Karpas-422 (cell line): ENCODE measurements at regions not wholly inside any gene's neighbourhood (a gene's known extent, or its start where the extent isn't known, plus 50 kb on each side); places are given as distances from the start of the nearest gene placed in this dataset.
"Not testable (repeated sequence)": the region's sequence is repeated elsewhere in the genome, so short reads cannot be mapped to it uniquely, and the experiment has no call there.

Experiments used
- DNase-seq: peaks from one replicate; pipeline ENCODE4 v3.0.0-alpha.2; 2015
- H2AFZ ChIP-seq: fragments of 200-600 bp; sonication (generic); 2 replicates; pipeline ENCODE4 v1.6.1; 2014; ENCODE audit warnings: antibody characterized with exemption, low read length, mixed read lengths
- H3K27ac ChIP-seq: fragments of 200-600 bp; sonication (generic); 2 replicates; pipeline ENCODE4 v1.5.1; 2014; ENCODE audit warnings: mild to moderate bottlenecking, low read length, moderate library complexity
- H3K27me3 ChIP-seq: fragments of 200-600 bp; sonication (generic); 2 replicates; pipeline ENCODE4 v1.6.1; 2014; ENCODE audit warnings: low read length, mixed read lengths
- H3K36me3 ChIP-seq: fragments of 200-600 bp; sonication (generic); 2 replicates; pipeline ENCODE4 v1.6.1; 2014; ENCODE audit warnings: low read length, mixed read lengths; ENCODE audit not compliant: insufficient read depth
- H3K4me1 ChIP-seq: fragments of 200-600 bp; sonication (generic); 2 replicates; pipeline ENCODE4 v1.6.1; 2014; ENCODE audit warnings: mild to moderate bottlenecking, low read length, mixed read lengths
- H3K4me2 ChIP-seq: fragments of 200-600 bp; sonication (generic); 2 replicates; pipeline ENCODE4 v1.6.1; 2014; ENCODE audit warnings: low read length, low read depth, mild to moderate bottlenecking; ENCODE audit not compliant: poor library complexity, severe bottlenecking
- H3K4me3 ChIP-seq: fragments of 200-600 bp; sonication (generic); 2 replicates; pipeline ENCODE4 v1.5.1; 2014; ENCODE audit warnings: mild to moderate bottlenecking, antibody characterized with exemption, low read length, mixed read lengths
- H3K79me2 ChIP-seq: fragments of 200-600 bp; sonication (generic); 2 replicates; pipeline ENCODE4 v1.6.1; 2014; ENCODE audit warnings: mild to moderate bottlenecking, low read length, mixed read lengths
- H3K9ac ChIP-seq: fragments of 200-600 bp; sonication (generic); 2 replicates; pipeline ENCODE4 v1.6.0; 2014; ENCODE audit warnings: low read length
- H3K9me2 ChIP-seq: fragments of 200-600 bp; sonication (generic), shearing (Covaris generic); replicated peaks from 2 replicates; pipeline ENCODE4 v1.6.0; 2014; ENCODE audit warnings: mild to moderate bottlenecking, low read length, moderate library complexity; ENCODE audit not compliant: insufficient read depth
- H3K9me3 ChIP-seq: fragments of 300-700, 200-600 bp; sonication (generic); 2 replicates; pipeline ENCODE4 v1.6.1; 2014; ENCODE audit warnings: low read length, mixed read lengths
- H4K20me1 ChIP-seq: fragments of 200-600 bp; sonication (generic); 2 replicates; pipeline ENCODE4 v1.6.1; 2014; ENCODE audit warnings: mild to moderate bottlenecking, antibody characterized with exemption, low read length, low read depth; ENCODE audit not compliant: insufficient read depth

DNA sequence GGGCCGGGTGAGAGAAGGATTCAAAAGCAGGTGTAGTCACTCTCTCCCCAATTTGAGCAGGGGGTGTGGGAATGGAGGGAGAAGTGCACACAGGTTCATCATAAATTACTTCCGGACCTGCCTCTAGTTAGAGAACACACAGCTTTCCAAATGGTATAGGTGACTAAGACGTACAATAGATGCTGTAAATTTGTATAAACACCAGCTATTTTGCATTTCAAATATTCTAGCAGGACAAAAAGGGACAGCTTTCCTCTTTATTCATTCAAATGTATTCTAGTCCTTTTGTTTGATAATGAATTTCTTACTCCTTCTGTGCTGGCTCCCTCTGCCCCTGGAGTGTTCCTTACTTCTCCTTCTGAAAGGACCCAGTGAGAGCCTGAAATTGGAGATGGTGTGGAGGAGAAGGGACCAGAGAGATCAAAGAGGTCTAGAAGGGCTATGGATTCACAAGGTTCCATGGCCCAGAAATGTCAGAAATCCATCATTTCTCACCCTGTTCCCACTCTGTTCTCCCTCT lies 53.2 kb upstream of the SH3BP4 start:
- Histone ChIP-seq H3K27ac (no peak overlapping the region), H3K27me3 (no peaks in the 10 kb centered on the region), H3K9me2 (no peaks in the 10 kb centered on the region), H3K36me3 (no peaks in the 10 kb centered on the region), H3K9me3 (no peaks in the 10 kb centered on the region), H3K9ac (no peak overlapping the region), H4K20me1 (no peaks in the 10 kb centered on the region), H3K4me1 (no peaks in the 10 kb centered on the region), H3K4me3 (no peak overlapping the region), H3K4me2 (no peak overlapping the region), H2AFZ (no peak overlapping the region), H3K79me2 (no peaks in the 10 kb centered on the region)
- DNase-seq: no peak

DNA sequence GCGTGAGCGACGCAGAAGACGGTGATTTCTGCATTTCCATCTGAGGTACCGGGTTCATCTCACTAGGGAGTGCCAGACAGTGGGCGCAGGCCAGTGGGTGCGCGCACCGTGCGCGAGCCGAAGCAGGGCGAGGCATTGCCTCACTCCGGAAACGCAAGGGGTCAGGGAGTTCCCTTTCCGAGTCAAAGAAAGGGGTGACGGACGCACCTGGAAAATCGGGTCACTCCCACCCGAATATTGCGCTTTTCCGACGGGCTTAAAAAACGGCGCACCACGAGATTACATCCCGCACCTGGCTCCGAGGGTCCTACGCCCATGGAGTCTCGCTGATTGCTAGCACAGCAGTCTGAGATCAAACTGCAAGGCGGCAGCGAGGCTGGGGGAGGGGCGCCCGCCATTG lies 63.4 kb upstream of the SH3BP4 start:
- H3K9me2 ChIP-seq, H3K27ac ChIP-seq, H3K9ac ChIP-seq, DNase-seq, H3K4me1 ChIP-seq, H3K4me3 ChIP-seq, H3K79me2 ChIP-seq, H3K9me3 ChIP-seq, H3K27me3 ChIP-seq, H2AFZ ChIP-seq, H4K20me1 ChIP-seq, H3K36me3 ChIP-seq, H3K4me2 ChIP-seq: not testable (repeated sequence)

GRCh38 chr2:234887195-234887594 lies 64.6 kb upstream of the SH3BP4 start:
- H4K20me1 ChIP-seq: no peaks in the 10 kb centered on the region
- H3K4me2 ChIP-seq: no peak overlapping the region

GRCh38 chr2:234885886-234886285 lies 65.9 kb upstream of the SH3BP4 start:
- no peaks in the 10 kb centered on the region for H3K36me3 ChIP-seq
- no peak overlapping the region for H3K4me2 ChIP-seq
- no peak for DNase-seq

More at GRCh38 chr2:234887195-234887594, 64.6 kb upstream of the SH3BP4 start:
- H3K9me3 ChIP-seq: no peaks in the 10 kb centered on the region
- no peak for DNase-seq
- H3K27ac ChIP-seq: no peak overlapping the region
- no peaks in the 10 kb centered on the region for H3K79me2 ChIP-seq
- no peaks in the 10 kb centered on the region for H3K27me3 ChIP-seq
- H2AFZ ChIP-seq: no peak overlapping the region
- H3K4me1 ChIP-seq: no peaks in the 10 kb centered on the region
- H3K4me3 ChIP-seq: no peak overlapping the region
- H3K9me2 ChIP-seq: no peaks in the 10 kb centered on the region
- H3K9ac ChIP-seq: no peak overlapping the region
- H3K36me3 ChIP-seq: no peaks in the 10 kb centered on the region

GRCh38 chr2:234885118-234885517 lies 66.7 kb upstream of the SH3BP4 start:
- Histone ChIP-seq H4K20me1 (no peaks in the 10 kb centered on the region), H2AFZ (no peak overlapping the region), H3K4me3 (no peak overlapping the region), H3K27me3 (no peaks in the 10 kb centered on the region), H3K36me3 (no peaks in the 10 kb centered on the region), H3K9me3 (no peaks in the 10 kb centered on the region), H3K9me2 (no peaks in the 10 kb centered on the region), H3K9ac (no peak overlapping the region), H3K4me1 (peaks cover 3% of the 10 kb centered on the region), H3K79me2 (no peaks in the 10 kb centered on the region), H3K27ac (no peak overlapping the region), H3K4me2 (no peak overlapping the region)
- DNase-seq: no peak

More at GRCh38 chr2:234885886-234886285, 65.9 kb upstream of the SH3BP4 start:
- H2AFZ ChIP-seq: no peak overlapping the region
- no peaks in the 10 kb centered on the region for H3K9me3 ChIP-seq
- H3K9me2 ChIP-seq: no peaks in the 10 kb centered on the region
- H3K4me3 ChIP-seq: no peak overlapping the region
- H3K9ac ChIP-seq: no peak overlapping the region
- no peaks in the 10 kb centered on the region for H3K27me3 ChIP-seq
- no peaks in the 10 kb centered on the region for H4K20me1 ChIP-seq
- no peak overlapping the region for H3K27ac ChIP-seq
- peaks cover 3% of the 10 kb centered on the region for H3K4me1 ChIP-seq
- no peaks in the 10 kb centered on the region for H3K79me2 ChIP-seq

DNA sequence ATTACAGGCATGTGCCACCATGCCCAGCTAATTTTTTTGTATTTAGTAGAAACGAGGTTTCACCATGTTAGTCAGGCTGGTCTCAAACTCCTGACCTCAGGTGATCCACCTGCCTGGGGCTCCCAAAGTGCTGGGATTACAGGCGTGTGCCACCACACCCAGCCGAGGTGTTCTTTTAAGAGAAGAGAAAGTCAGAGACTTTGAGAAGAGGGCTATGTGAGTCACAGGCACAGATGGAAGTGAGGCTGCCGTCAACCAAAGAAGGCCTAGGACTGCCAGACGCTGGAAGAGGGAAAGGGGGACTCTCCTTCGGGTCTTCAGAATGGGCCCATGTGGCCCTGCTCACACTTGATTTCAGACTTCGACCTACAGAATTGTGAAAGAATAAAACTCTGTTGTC lies 67.2 kb upstream of the SH3BP4 start:
- H3K79me2 ChIP-seq: no peaks in the 10 kb centered on the region
- H3K9me2 ChIP-seq: no peaks in the 10 kb centered on the region
- H3K9ac ChIP-seq: no peak overlapping the region

GRCh38 chr2:234881413-234882241 lies 70.2 kb upstream of the SH3BP4 start:
- peak overlapping the region; percentile 93 for H2AFZ ChIP-seq
- H3K27me3 ChIP-seq: no peaks in the 10 kb centered on the region
- no peaks in the 10 kb centered on the region for H3K9me2 ChIP-seq
- peaks cover 3% of the 10 kb centered on the region for H3K4me1 ChIP-seq
- DNase-seq: peak; percentile 96
- no peak overlapping the region for H3K27ac ChIP-seq
- no peaks in the 10 kb centered on the region for H3K79me2 ChIP-seq
- no peak overlapping the region for H3K9ac ChIP-seq
- no peaks in the 10 kb centered on the region for H4K20me1 ChIP-seq
- peak overlapping the region; percentile 36 for H3K4me2 ChIP-seq
- H3K9me3 ChIP-seq: no peaks in the 10 kb centered on the region
- peak overlapping the region; percentile 15; the same call in 1 of the 2 replicates for H3K4me3 ChIP-seq
- H3K36me3 ChIP-seq: no peaks in the 10 kb centered on the region

More for the DNA sequence above, 67.2 kb upstream of the SH3BP4 start:
- Histone ChIP-seq H3K4me2 (no peak overlapping the region), H3K27me3 (no peaks in the 10 kb centered on the region), H3K27ac (no peak overlapping the region), H2AFZ (no peak overlapping the region), H3K4me3 (no peak overlapping the region), H3K36me3 (no peaks in the 10 kb centered on the region), H3K4me1 (peaks cover 3% of the 10 kb centered on the region), H4K20me1 (no peaks in the 10 kb centered on the region), H3K9me3 (no peaks in the 10 kb centered on the region)
- no peak for DNase-seq

GRCh38 chr2:234880551-234881211 lies 71.1 kb upstream of the SH3BP4 start:
- H3K9me2 ChIP-seq: no peaks in the 10 kb centered on the region
- no peak overlapping the region for H3K9ac ChIP-seq
- H3K4me1 ChIP-seq: peaks cover 5% of the 10 kb centered on the region
- no peaks in the 10 kb centered on the region for H3K9me3 ChIP-seq
- 0 out of 2 replicates have a peak overlapping the region, but pooled peaks have one; percentile 15 for H3K4me3 ChIP-seq
- no peaks in the 10 kb centered on the region for H4K20me1 ChIP-seq
- H3K27ac ChIP-seq: no peak overlapping the region
- H3K36me3 ChIP-seq: no peaks in the 10 kb centered on the region
- no peak overlapping the region for H3K4me2 ChIP-seq
- no peak for DNase-seq
- H3K79me2 ChIP-seq: no peaks in the 10 kb centered on the region
- no peaks in the 10 kb centered on the region for H3K27me3 ChIP-seq
- no peak overlapping the region for H2AFZ ChIP-seq
